ENCODE measurements at regions not wholly inside any gene's neighbourhood (a gene's known extent, or its start where the extent isn't known, plus 50 kb on each side); places are given as distances from the start of the nearest gene placed in this dataset.
A peak's percentile ranks its signal among the peaks of the same experiment; 100 is the strongest.
"Not testable (repeated sequence)": the region's sequence is repeated elsewhere in the genome, so short reads cannot be mapped to it uniquely, and the experiment has no call there.

DNA sequence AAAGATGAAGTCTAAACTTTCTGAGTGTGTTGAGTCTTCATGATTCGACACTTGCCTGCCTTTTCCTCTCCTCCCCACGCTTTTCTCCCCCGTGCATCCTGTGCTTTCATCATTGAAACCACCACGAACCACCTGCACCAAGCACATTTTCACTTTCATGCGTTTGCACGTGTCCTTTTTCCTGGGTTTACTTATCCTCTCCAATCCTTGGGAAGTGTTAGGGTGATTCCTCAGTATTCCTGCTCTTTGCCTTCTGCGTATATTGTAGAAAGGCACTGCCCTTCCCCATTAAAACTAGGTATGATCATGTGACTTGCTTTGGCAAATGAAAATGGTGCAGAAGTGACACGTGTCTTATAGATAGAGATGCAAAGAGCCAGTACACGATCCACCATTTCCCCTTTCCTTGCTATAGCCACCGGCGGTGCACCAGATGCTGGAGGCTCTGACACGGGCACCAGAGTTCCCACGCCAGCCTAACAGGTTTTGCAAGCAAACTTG lies 106.6 kb downstream of the BRMS1L start:
- DNase-seq, result peak; percentile 72

DNA sequence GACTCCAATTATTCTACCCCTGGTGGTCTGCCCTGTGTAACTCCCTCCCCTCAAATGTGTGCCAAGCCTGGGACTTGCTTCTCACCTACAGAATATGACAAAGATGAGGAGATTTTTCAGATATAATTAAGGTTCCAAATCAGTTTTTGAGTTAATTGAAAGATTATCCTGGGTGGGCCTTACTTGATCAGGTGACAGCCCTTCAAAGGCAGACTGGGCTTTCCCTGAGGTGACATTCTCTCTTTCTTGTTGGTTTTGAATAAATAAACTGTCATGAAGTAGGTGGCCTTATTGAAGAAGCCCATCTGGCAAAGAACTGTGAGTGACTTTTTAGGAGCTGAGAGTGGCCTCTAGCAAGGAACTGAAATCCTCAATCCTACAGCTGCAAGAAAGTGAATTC lies 106.0 kb downstream of the BRMS1L start:
- no peak for DNase-seq

- no peak for DNase-seq
Measured at GRCh38 chr14:35931346-35931745, 105.2 kb downstream of the BRMS1L start.

DNA sequence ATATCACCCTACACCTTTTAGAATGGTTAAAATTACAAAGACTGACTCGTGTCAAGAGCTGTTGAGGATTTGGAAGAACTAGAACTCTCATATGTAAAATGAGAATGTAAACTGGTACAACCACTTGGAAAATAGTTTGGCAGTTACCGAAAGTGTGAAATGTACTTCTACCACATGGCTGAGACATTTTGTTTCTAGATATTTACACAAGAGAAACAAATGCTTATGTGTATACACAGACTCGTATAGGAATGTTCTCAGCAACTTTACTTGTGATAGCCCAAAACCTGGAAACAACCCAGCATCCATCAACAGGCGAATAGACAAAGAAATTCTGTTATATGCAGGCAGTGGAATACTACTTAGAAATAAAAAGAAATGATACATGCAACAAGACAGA lies 103.0 kb downstream of the BRMS1L start:
- no peak for DNase-seq

DNA sequence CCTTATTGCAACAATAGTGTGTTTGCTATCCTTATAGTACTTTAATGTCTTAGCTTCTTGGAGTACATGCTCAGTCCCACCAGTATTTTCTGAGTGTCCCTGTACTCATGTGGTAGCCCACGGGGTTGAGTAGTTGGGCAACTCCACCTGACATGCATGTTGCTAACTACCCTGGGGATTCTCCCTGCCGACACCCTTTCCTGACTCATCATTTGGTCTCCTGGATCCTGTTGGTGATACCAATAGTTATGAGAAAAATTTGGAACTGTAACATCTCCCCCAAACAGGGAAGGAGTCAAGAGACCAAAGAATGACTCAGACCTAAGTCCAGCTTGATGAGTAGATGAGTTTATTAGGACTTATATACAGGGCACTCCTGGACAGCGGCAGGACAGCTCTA lies 101.6 kb downstream of the BRMS1L start:
- DNase-seq, result no peak

GRCh38 chr14:35925319-35925718 lies 99.2 kb downstream of the BRMS1L start:
- DNase-seq, result no peak

GRCh38 chr14:35922590-35922989 lies 96.5 kb downstream of the BRMS1L start:
- DNase-seq, result not testable (repeated sequence)

DNA sequence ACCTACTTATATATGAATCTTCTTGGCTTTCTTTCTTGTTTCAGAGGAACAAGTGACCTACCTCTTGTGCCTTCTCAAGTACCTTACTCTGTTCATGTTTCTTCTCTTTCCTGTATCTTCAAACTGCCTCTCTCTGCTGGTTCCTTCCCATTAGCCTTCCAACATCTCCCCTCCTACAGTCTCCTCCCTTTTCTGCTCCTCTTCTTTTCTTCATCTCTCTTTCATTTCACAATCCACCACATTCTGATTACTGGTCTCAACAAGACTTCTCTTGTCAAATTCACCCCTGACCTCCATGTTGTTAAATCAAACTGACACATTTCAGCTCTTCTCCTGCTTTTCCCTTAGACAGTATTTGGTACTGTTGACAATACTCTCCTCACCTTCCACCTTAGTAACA lies 95.6 kb downstream of the BRMS1L start:
- DNase-seq, result no peak
